HG03039 (cell line): ENCODE measurements at regions not wholly inside any gene's neighbourhood (a gene's known extent, or its start where the extent isn't known, plus 50 kb on each side); places are given as distances from the start of the nearest gene placed in this dataset.
"Not testable (repeated sequence)": the region's sequence is repeated elsewhere in the genome, so short reads cannot be mapped to it uniquely, and the experiment has no call there.

Experiments
- ATAC-seq: cut with Tn5 transposase; IDR thresholded peaks from one replicate; pipeline ENCODE4 v1.9.1; 2021; ENCODE audit warnings: mild to moderate bottlenecking, moderate library complexity; ENCODE audit not compliant: unreplicated experiment

DNA sequence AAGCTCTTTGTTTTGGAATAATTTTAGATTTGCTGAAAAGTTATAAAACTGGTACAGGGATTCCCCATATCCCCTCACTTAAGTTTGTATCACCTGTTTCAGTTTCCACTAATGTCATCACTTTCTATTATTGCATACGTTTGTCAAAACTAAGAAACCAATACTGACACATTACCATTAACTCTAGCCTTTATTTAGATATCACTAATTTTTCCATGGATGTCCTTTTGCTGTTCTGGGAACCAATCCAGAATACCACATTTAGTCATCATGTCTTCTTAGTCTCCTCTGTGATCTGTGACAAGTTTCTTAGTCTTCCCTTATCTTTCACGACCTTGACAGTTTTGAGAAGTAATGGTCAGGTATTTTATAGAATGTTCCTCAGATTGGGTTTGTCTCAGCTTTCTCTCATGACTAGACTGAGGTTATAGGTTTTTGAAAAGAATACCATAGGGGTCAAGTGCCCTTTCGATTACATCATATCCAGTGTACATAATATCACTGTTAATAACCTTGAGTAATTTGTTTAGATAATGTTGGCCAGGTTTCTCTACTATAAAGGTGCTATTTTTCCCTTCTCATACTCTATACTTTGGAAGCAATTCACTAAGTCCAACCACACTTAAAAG lies 51.9 kb upstream of the NMUR2 start:
- peak; percentile 50 for ATAC-seq

DNA sequence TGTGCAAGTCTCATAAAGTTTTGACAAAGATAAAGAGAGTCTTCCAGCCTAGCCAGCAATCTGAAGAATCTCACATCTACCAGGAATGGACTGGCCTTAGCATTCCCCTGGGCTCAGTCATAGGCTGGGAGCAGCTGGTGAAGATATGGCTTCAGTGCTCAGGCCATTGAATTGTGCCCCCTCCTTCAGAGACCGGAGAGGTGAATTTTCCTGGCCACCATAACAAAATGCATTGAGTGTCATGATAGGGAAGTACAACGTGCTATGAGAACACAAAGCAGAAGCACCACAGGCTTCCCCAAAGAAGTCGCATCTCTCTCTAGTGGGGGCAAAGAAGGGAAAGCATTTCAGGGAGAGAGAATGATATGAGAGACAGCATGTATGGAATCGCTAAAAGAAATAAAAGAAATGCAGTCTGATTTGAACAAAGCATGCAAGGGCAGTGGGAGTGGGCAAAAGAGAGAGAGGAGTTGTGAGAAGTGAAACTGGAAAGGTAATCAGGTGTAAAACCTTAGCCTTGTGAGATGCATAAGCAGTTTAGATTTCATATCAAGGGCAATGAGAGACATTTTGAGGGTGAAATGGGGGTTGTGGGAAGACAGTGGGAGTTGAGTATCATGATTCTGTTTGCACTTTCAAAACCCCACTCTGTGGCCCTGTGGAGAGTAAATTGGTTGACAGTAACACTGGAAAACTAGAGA lies 57.1 kb upstream of the NMUR2 start:
- peak; percentile 63 for ATAC-seq

GRCh38 chr5:152464048-152464447 lies 59.0 kb upstream of the NMUR2 start:
- ATAC-seq, result no peak

- no peak for ATAC-seq
These were observed 60.1 kb upstream of the NMUR2 start for GRCh38 chr5:152465140-152465539.

DNA sequence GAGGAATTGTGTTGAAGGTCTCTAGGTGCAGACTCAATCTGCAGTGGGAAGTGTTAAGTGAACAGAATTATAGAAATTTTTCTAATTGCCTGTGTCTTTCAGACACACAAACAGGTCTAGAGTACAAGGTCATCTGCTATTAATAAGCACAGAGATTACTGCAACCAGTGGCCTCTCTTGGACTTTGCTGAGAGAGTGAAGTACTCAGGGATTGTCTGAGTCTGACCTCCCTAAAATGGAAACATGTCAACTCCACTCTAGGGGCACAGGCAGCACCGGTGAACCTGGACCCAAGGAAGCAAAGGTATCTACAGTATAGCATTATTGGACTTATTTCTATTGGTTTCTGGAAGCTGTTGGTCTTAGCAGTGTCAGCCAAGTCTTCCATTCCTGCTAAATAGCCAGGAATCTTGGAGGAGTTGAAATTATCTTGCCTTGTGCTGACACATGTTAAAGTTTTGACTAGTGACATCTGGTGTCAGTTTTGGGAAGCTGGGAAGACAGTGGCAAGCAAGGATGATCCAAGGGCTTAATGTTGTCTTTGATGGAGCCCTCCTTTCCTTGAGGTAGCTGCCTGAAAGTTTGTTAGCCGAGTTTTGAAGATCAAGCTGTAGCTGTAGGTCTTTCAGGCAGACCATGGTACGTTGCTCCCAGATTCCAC lies 61.1 kb upstream of the NMUR2 start:
- no peak for ATAC-seq

DNA sequence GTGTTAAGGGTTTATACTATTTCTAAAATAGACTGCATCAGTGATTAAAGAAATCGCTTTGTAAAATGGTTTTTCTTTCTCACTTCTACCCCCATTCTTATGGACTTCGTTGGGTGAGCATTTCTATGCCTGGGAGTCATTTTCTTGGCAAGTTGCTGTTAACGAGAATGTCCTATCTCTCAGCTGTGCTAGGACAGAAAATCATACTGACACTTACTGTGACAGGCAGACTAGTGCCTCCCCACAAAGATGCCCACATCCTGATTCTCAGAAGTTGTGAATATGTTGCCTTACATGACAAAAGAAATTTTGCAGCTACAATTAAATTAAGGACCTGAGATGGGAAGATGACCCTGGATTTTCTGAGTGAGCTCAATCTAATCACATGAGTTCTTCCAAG lies 65.1 kb upstream of the NMUR2 start:
- ATAC-seq, result no peak

DNA sequence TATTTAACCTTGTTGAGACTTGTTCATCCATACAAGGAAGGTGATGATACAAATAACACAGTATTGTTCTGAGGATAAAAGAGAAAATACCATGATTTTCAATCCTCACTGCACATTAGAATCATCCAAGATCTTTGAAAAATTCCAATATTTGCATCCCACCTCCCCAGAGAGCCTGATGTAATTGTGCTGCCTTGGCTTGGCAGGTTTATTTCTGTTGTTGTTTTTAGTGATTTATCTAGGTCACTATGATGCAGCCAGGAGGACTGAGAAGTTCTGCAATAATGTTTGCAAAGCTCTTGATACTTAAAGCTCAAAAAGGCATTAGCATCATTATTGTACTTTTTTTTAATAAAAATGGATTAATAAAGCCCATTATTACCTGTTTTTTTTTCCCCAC lies 67.0 kb upstream of the NMUR2 start:
- ATAC-seq, result no peak

GRCh38 chr5:152474961-152475360 lies 69.9 kb upstream of the NMUR2 start:
- no peak for ATAC-seq

GRCh38 chr5:152477536-152477935 lies 72.5 kb upstream of the NMUR2 start:
- ATAC-seq, result no peak

DNA sequence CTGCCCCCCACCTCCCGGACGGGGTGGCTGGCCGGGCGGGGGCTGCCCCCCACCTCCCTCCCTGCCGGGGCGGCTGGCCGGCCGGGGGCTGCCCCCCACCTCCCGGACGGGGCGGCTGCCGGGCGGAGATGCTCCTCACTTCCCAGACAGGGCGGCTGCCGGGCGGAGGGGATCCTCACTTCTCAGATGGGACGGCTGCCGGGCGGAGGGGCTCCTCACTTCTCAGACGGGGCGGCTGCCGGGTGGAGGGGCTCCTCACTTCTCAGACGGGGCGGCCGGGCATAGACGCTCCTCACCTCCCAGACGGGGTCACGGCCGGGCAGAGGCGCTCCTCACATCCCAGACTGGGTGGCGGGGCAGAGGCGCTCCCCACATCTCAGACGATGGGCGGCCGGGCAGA lies 74.8 kb upstream of the NMUR2 start:
- ATAC-seq, result not testable (repeated sequence)

- peak; percentile 97 for ATAC-seq
These were observed 75.6 kb upstream of the NMUR2 start for GRCh38 chr5:152480677-152481076.

GRCh38 chr5:152487130-152487529 lies 82.1 kb upstream of the NMUR2 start:
- no peak for ATAC-seq

DNA sequence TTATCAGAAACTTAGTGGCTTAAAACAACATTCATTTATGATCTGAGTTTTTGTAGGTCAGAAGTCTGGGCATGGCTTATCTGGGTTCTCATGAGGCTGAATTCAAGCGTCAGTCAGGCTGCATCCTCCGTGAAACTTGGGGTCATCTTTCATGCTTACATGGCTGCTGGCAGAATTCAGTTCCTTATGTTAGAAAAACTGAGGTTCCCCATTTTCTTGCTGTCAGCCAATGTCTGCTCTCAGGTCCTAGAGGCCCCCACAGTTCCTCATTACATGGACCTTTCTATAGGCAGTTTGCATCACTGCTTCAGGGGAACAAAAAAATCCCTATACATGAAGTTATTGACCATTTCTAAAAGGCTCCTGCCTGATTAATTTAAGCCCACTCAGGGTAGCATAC lies 83.8 kb upstream of the NMUR2 start:
- ATAC-seq, result no peak

- no peak for ATAC-seq
These were observed 94.9 kb upstream of the NMUR2 start for GRCh38 chr5:152499814-152500535.

DNA sequence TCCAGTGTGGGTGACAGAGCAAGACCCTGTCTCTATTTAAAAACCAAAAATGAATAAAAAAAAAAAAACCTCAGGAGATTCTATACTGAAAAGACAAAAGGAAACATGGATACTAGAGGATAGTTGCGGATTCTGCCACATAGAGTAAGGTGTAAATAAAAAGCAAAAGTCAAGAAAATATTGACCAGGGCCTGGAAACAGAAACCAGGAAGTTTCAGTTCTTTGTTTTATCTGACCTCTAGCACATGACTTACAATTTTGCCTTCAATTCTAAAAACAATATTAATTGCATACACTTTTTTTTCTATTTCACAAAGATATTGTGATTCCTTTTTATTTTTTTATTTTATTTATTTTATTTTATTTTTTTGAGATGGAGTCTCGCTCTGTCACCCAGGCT lies 96.2 kb upstream of the NMUR2 start:
- ATAC-seq, result no peak

- ATAC-seq, result no peak
These were observed 98.1 kb upstream of the NMUR2 start for GRCh38 chr5:152503206-152503605.

- ATAC-seq, result peak; percentile 84
These were observed 100.5 kb upstream of the NMUR2 start for GRCh38 chr5:152505442-152506042.

GRCh38 chr5:152511120-152511519 lies 106.0 kb upstream of the NMUR2 start:
- ATAC-seq, result no peak

DNA sequence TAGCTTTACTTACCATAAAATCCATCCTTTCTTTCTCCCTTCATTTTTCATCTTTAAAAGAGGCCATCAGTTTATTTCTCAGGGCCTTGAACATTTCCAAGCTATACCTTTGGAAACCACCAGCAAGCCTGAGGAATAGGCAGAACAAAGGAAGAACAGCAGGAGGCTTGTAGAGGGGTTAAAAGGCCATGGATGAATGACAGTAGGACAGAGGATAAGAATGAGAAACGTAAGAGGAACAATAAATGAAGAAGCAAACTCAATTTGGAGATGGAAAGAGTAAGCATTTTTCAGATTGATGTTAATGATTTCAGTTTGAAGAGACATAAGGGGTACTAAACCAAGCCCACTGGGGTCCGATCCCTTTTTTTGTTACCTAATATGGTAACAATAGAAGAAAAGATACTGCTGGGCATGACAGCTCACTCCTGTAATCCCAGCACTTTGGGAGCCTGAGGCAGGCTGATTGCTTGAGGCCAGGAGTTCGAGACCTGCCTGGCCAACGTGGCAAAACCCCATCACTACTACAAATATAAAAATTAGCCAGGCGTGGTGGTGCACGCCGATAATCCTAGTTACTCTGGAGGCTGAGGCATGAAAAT lies 106.6 kb upstream of the NMUR2 start:
- ATAC-seq, result no peak

DNA sequence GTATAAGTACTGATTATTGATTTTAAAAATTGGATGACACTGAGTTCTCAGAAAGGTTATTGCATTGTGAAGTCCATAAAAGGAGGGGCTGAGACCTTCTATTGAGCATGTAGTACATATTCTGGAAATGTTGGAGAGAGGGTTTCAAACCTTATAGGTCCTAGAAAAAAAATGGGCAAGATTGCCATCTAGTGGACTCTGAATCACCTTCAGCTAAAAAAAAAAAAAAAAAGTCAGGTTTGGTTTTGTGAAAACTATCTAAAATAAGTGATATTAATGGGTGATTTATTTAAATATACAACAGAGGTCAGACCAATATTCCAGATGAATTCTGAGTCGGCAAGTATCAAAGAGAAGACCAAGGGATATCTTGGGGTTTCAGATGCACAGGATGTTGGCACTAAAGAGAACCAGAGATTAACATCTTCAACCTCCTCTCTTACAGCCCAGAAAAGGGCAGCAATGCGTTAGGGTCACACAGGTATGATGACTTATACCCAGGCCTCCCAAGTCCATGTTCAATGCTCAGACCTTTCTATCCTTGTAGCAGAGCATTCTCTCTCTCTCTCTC lies 109.8 kb upstream of the NMUR2 start:
- no peak for ATAC-seq
